Right renal cortex interstitium (tissue), 3 donors: ENCODE measurements at regions not wholly inside any gene's neighbourhood (a gene's known extent, or its start where the extent isn't known, plus 50 kb on each side); places are given as distances from the start of the nearest gene placed in this dataset.
"Not testable (repeated sequence)": the region's sequence is repeated elsewhere in the genome, so short reads cannot be mapped to it uniquely, and the experiment has no call there.

Experiments used
- DNase-seq, 3 donors: peaks; one replicate each; pipeline ENCODE4 v3.0.0-alpha.2; 2013; ENCODE audit warnings: low read depth in 3 of 3, low spot score in 2 of 3

GRCh38 chr1:181253601-181254000 lies 165.1 kb downstream of the IER5 start:
- not testable (repeated sequence) for DNase-seq

- DNase-seq: no peak
Observed at GRCh38 chr1:181255270-181255929, 166.9 kb downstream of the IER5 start.

- DNase-seq: no peak
Observed at GRCh38 chr1:181257117-181257516, 168.6 kb downstream of the IER5 start.

- DNase-seq: no peak
Observed at GRCh38 chr1:181259026-181259745, 170.7 kb downstream of the IER5 start.

GRCh38 chr1:181260271-181260670 lies 171.8 kb downstream of the IER5 start:
- no peak for DNase-seq

GRCh38 chr1:181260994-181261393 lies 172.5 kb downstream of the IER5 start:
- no peak for DNase-seq

- DNase-seq: no peak
Observed at GRCh38 chr1:181262069-181262468, 173.6 kb downstream of the IER5 start.

- DNase-seq: no peak
Observed at GRCh38 chr1:181263444-181263843, 174.9 kb downstream of the IER5 start.

GRCh38 chr1:181264821-181265220 lies 176.3 kb downstream of the IER5 start:
- no peak for DNase-seq

- no peak for DNase-seq
Observed at GRCh38 chr1:181284978-181285377, 196.5 kb downstream of the IER5 start.

- no peak for DNase-seq
Observed at GRCh38 chr1:181295217-181295616, 188.1 kb upstream of the CACNA1E start.

- DNase-seq: no peak
Observed at GRCh38 chr1:181296180-181296579, 187.1 kb upstream of the CACNA1E start.

GRCh38 chr1:181308098-181308497 lies 175.2 kb upstream of the CACNA1E start:
- no peak for DNase-seq

- no peak for DNase-seq
Observed at GRCh38 chr1:181310560-181310959, 172.8 kb upstream of the CACNA1E start.

- no peak for DNase-seq
Observed at GRCh38 chr1:181312946-181313345, 170.4 kb upstream of the CACNA1E start.

GRCh38 chr1:181313466-181313865 lies 169.9 kb upstream of the CACNA1E start:
- DNase-seq: no peak

GRCh38 chr1:181314010-181314409 lies 169.3 kb upstream of the CACNA1E start:
- no peak for DNase-seq

GRCh38 chr1:181314959-181315358 lies 168.4 kb upstream of the CACNA1E start:
- DNase-seq: no peak

- DNase-seq: no peak
Observed at GRCh38 chr1:181317261-181317930, 165.9 kb upstream of the CACNA1E start.

- no peak for DNase-seq
Observed at GRCh38 chr1:181318022-181318857, 165.1 kb upstream of the CACNA1E start.

- DNase-seq: no peak
Observed at GRCh38 chr1:181318858-181319235, 164.5 kb upstream of the CACNA1E start.
